H1 (cell line): ENCODE measurements at regions not wholly inside any gene's neighbourhood (a gene's known extent, or its start where the extent isn't known, plus 50 kb on each side); places are given as distances from the start of the nearest gene placed in this dataset.
A peak's percentile ranks its signal among the peaks of the same experiment; 100 is the strongest.

ENCODE experiments used
- CTCF ChIA-PET: fragments of 300-600 bp; sonication (Branson Sonifier 250); formaldehyde crosslinking; loops from one replicate; lab custom pipeline; 2021; ENCODE audit not compliant: partially characterized antibody; lab: Charles Lee
- POLR2A ChIA-PET: fragments of 300-600 bp; sonication (Branson Sonifier 250); formaldehyde crosslinking; loops from one replicate; lab custom pipeline; 2021; ENCODE audit warnings: inconsistent platforms; ENCODE audit not compliant: partially characterized antibody; lab: Charles Lee
- DNase-seq, 2 experiments: peaks; one replicate each; pipeline versions ENCODE4 v3.0.0 to v3.0.0-alpha.2; 2010 to 2022; ENCODE audit warnings: low spot score in 2 of 2, low read depth in 1 of 2, mixed read lengths in 1 of 2
- FAIRE-seq: peaks from 2 replicates; lab custom pipeline; 2011; peaks lifted over from hg19 to GRCh38; lab: Jason Lieb, UNC
- H2AFZ ChIP-seq: 2 replicates; pipeline ENCODE4 v1.8.1; 2012; ENCODE audit warnings: low read length, inconsistent platforms
- H2AK5ac ChIP-seq: 2 replicates; pipeline ENCODE4 v1.6.1; 2013; ENCODE audit warnings: low read depth, low read length
- H2BK120ac ChIP-seq: replicated peaks from 2 replicates; pipeline ENCODE3; 2013; ENCODE audit warnings: low read depth, low read length, inconsistent platforms
- H2BK12ac ChIP-seq: 2 replicates; pipeline ENCODE4 v1.6.1; 2013; ENCODE audit warnings: low read depth, low read length
- H2BK15ac ChIP-seq: 2 replicates; pipeline ENCODE4 v1.6.1; 2013; ENCODE audit warnings: low read length
- H2BK20ac ChIP-seq: 2 replicates; pipeline ENCODE4 v1.6.1; 2013; ENCODE audit warnings: low read length
- H2BK5ac ChIP-seq: 2 replicates; pipeline ENCODE4 v1.6.1; 2013; ENCODE audit warnings: low read depth, low read length
- H3K14ac ChIP-seq: 2 replicates; pipeline ENCODE4 v1.6.1; 2013; ENCODE audit warnings: inconsistent platforms; ENCODE audit not compliant: insufficient read length
- H3K18ac ChIP-seq: 2 replicates; pipeline ENCODE4 v1.6.1; 2013; ENCODE audit warnings: low read length; ENCODE audit errors: extremely low read depth
- H3K23ac ChIP-seq: 2 replicates; pipeline ENCODE4 v1.6.1; 2013; ENCODE audit warnings: inconsistent platforms; ENCODE audit not compliant: insufficient read length
- H3K23me2 ChIP-seq: 2 replicates; pipeline ENCODE4 v1.6.1; 2013; ENCODE audit warnings: low read depth, low read length
- H3K27ac ChIP-seq: 2 replicates; pipeline ENCODE4 v1.6.1; 2011; ENCODE audit warnings: low read depth, low read length, inconsistent platforms
- H3K27me3 ChIP-seq, 4 experiments: replicated peaks in 1 of 4; 1 replicate in 1 of 4; 2 replicates in 3 of 4; pipeline versions ENCODE4 v1.6.1 to v1.8.1; 2011 to 2013; ENCODE audit warnings: low read length in 3 of 4, mild to moderate bottlenecking in 3 of 4, inconsistent platforms in 2 of 4, mixed read lengths in 2 of 4, moderate library complexity in 1 of 4; ENCODE audit not compliant: control insufficient read depth in 3 of 4, insufficient read depth in 3 of 4; ENCODE audit errors: extremely low read depth in 1 of 4
- H3K36me3 ChIP-seq, 4 experiments: 2 replicates each; pipeline versions ENCODE4 v1.6.1 to v1.8.1; 2011 to 2013; ENCODE audit warnings: mild to moderate bottlenecking in 4 of 4, low read length in 3 of 4, moderate library complexity in 2 of 4, control low read depth in 1 of 4, inconsistent platforms in 1 of 4; ENCODE audit not compliant: insufficient read depth in 4 of 4, control insufficient read depth in 2 of 4
- H3K4ac ChIP-seq: replicated peaks from 2 replicates; pipeline ENCODE3; 2013; ENCODE audit warnings: low read length, low read depth, mixed read lengths, inconsistent platforms; ENCODE audit not compliant: insufficient read length
- H3K4me1 ChIP-seq, 4 experiments: replicated peaks in 1 of 4; 1 replicate in 1 of 4; 2 replicates in 3 of 4; pipeline versions ENCODE4 v1.6.1 to v1.8.1; 2011 to 2013; ENCODE audit warnings: low read length in 3 of 4, inconsistent platforms in 2 of 4, mixed read lengths in 1 of 4; ENCODE audit not compliant: insufficient read depth in 4 of 4, control insufficient read depth in 3 of 4
- H3K4me2 ChIP-seq, 2 experiments: 2 replicates each; pipeline versions ENCODE4 v1.6.1 to v1.8.1; 2011 to 2013; ENCODE audit warnings: low read depth in 2 of 2, low read length in 2 of 2, control low read depth in 1 of 2, inconsistent platforms in 1 of 2, mild to moderate bottlenecking in 1 of 2; ENCODE audit not compliant: insufficient read depth in 1 of 2
- H3K4me3 ChIP-seq, 4 experiments: fragments of 200-600, 300-600 bp in 1 of 4; sonication (generic), shearing (Covaris generic), sonication (Bioruptor Twin) in 1 of 4; 2 replicates each; pipeline versions ENCODE4 v1.5.1 to v1.8.1; 2011 to 2016; ENCODE audit warnings: low read length in 4 of 4, low read depth in 3 of 4, control low read depth in 2 of 4, inconsistent platforms in 2 of 4, mild to moderate bottlenecking in 2 of 4, mixed read lengths in 1 of 4, moderate library complexity in 1 of 4; ENCODE audit not compliant: insufficient read depth in 2 of 4; ENCODE audit errors: extremely low read depth in 1 of 4
- H3K56ac ChIP-seq: replicated peaks from 2 replicates; pipeline ENCODE3; 2013; ENCODE audit warnings: low read depth, mild to moderate bottlenecking, mixed read lengths, low read length, inconsistent platforms; ENCODE audit not compliant: insufficient read length
- H3K79me1 ChIP-seq: 2 replicates; pipeline ENCODE4 v1.6.1; 2013; ENCODE audit warnings: low read depth, low read length, control low read depth
- H3K79me2 ChIP-seq, 2 experiments: 2 replicates each; pipeline versions ENCODE4 v1.6.1 to v1.8.1; 2012 to 2013; ENCODE audit warnings: low read length in 2 of 2, mild to moderate bottlenecking in 2 of 2, inconsistent platforms in 1 of 2; ENCODE audit not compliant: insufficient read depth in 2 of 2, control insufficient read depth in 1 of 2
- H3K9ac ChIP-seq, 4 experiments: replicated peaks in 1 of 4; 1 replicate in 1 of 4; 2 replicates in 3 of 4; pipeline versions ENCODE4 v1.6.1 to v1.8.1; 2011 to 2013; ENCODE audit warnings: low read depth in 3 of 4, low read length in 3 of 4, control low read depth in 2 of 4, mild to moderate bottlenecking in 2 of 4, moderate library complexity in 2 of 4, inconsistent platforms in 1 of 4; ENCODE audit errors: extremely low read depth in 1 of 4
- H3K9me3 ChIP-seq, 2 experiments: 2 replicates each; pipeline versions ENCODE4 v1.6.1 to v1.8.1; 2012 to 2013; ENCODE audit warnings: mild to moderate bottlenecking in 2 of 2, moderate library complexity in 2 of 2, control low read depth in 1 of 2, inconsistent platforms in 1 of 2, low read depth in 1 of 2, low read length in 1 of 2, mixed read lengths in 1 of 2; ENCODE audit not compliant: insufficient read depth in 2 of 2
- H4K20me1 ChIP-seq, 2 experiments: replicated peaks in 1 of 2; 2 replicates each; pipeline versions ENCODE3 to v1.8.1; 2011 to 2013; ENCODE audit warnings: inconsistent platforms in 2 of 2, low read length in 2 of 2, mild to moderate bottlenecking in 1 of 2; ENCODE audit not compliant: insufficient read depth in 2 of 2, control insufficient read depth in 1 of 2
- H4K5ac ChIP-seq: 2 replicates; pipeline ENCODE4 v1.6.1; 2013; ENCODE audit warnings: low read length, low read depth, mixed read lengths, inconsistent platforms; ENCODE audit not compliant: insufficient read length
- H4K8ac ChIP-seq: 2 replicates; pipeline ENCODE4 v1.8.0; 2013; ENCODE audit warnings: mild to moderate bottlenecking, moderate library complexity, low read length, inconsistent platforms; ENCODE audit not compliant: insufficient read depth; ENCODE audit errors: extremely low read depth
- H4K91ac ChIP-seq: replicated peaks from 2 replicates; pipeline ENCODE3; 2013; ENCODE audit warnings: low read length, mixed read lengths, inconsistent platforms; ENCODE audit not compliant: insufficient read length
- NANOG ChIP-seq: IDR thresholded peaks from 2 replicates; pipeline ENCODE4 v1.6.1; 2011; ENCODE audit warnings: low read length, low read depth, mild to moderate bottlenecking, inconsistent platforms; ENCODE audit not compliant: insufficient read depth, poor library complexity, severe bottlenecking
- POLR2A ChIP-seq, 2 experiments: IDR thresholded peaks; 1 replicate in 1 of 2; 2 replicates in 1 of 2; pipeline ENCODE4 v1.6.1; 2011; ENCODE audit warnings: low read depth in 2 of 2, low read length in 2 of 2, mild to moderate bottlenecking in 2 of 2; ENCODE audit errors: control extremely low read depth in 1 of 2
- RAD21 ChIP-seq, 2 experiments: IDR thresholded peaks in 1 of 2; conservative IDR thresholded peaks in 1 of 2; 2 replicates each; pipeline ENCODE4 v1.6.1; 2011; ENCODE audit warnings: low read depth in 2 of 2, low read length in 2 of 2, improper control_type of control experiment in 1 of 2, inconsistent platforms in 1 of 2, mild to moderate bottlenecking in 1 of 2, moderate library complexity in 1 of 2
- WGBS, 2 experiments: shearing (Covaris generic) in 1 of 2; methylation state at CpG; one replicate each; pipeline versions ENCODE4 v1.1.6 to v1.1.7; 2013 to 2015; ENCODE audit warnings: low lambda C conversion rate in 2 of 2, mixed read lengths in 2 of 2, inconsistent platforms in 1 of 2, low coverage in 1 of 2, missing lambda C conversion rate in 1 of 2; ENCODE audit not compliant: insufficient replicate concordance in 2 of 2, insufficient coverage in 1 of 2, insufficient read length in 1 of 2; ENCODE audit errors: extremely low coverage in 1 of 2, missing lambda C conversion rate in 1 of 2; 5-methylcytosine and 5-hydroxymethylcytosine counted together

- DNase-seq, result no peak
- Histone ChIP-seq H3K4me1 (no peaks in the 10 kb centered on the region), H3K9me3 (no peaks in the 10 kb centered on the region), H2BK15ac (no peak overlapping the region), H4K5ac (no peak overlapping the region), H3K56ac (no peak overlapping the region), H3K14ac (no peak overlapping the region), H3K18ac (no peak overlapping the region), H2AFZ (peak overlapping the region; percentile 42; the same call in 1 of the 2 replicates), H3K79me2 (no peaks in the 10 kb centered on the region), H3K36me3 (no peaks in the 10 kb centered on the region), H3K23me2 (no peaks in the 10 kb centered on the region), H2BK20ac (no peak overlapping the region), H3K23ac (no peak overlapping the region), H4K91ac (no peak overlapping the region), H3K4me2 (no peak overlapping the region), H4K8ac (no peak overlapping the region), H3K27me3 (no peaks in the 10 kb centered on the region), H2BK120ac (no peak overlapping the region), H4K20me1 (no peaks in the 10 kb centered on the region), H3K9ac (no peak overlapping the region), H3K4me3 (no peak overlapping the region), H2BK12ac (no peak overlapping the region), H2AK5ac (no peak overlapping the region), H3K27ac (no peak overlapping the region), H3K4ac (no peak overlapping the region), H2BK5ac (no peak overlapping the region), H3K79me1 (no peaks in the 10 kb centered on the region)
- POLR2A ChIA-PET, result no interaction called here
- FAIRE-seq, result no peak
- CTCF ChIA-PET, result interaction anchor here (1.3 kb wide), 1 partner anchor 13 kb away, joined by 3 read pairs; no protein-coding TSS in a partner anchor
- 94% methylated on average over 4 of the region's 4 CpGs; no CpG with 5 or more reads in 1 of the 2 experiments for WGBS, 2 experiments
- TF ChIP-seq RAD21 (IDR thresholded peaks at IDR 0.05 in 1 of 2, conservative IDR thresholded peaks at IDR 0.05 in 1 of 2; ENCODE audit: low read depth in 2 of 2, low read length in 2 of 2), result no peak
- no peak for TF ChIP-seq POLR2A (IDR thresholded peaks at IDR 0.05; ENCODE audit: control extremely low read depth in 1 of 2, low read depth in 2 of 2, low read length in 2 of 2)
- no peak for TF ChIP-seq NANOG
Measured at GRCh38 chr5:23740029-23740428, 232.6 kb downstream of the PRDM9 start.
